Right lobe of liver (tissue), 4 donors: ENCODE measurements at regions not wholly inside any gene's neighbourhood (a gene's known extent, or its start where the extent isn't known, plus 50 kb on each side); places are given as distances from the start of the nearest gene placed in this dataset.

Source experiments
- POLR2A ChIP-seq: fragments of 450-650 bp; IDR thresholded peaks from one replicate; pipeline ENCODE4 v1.6.1; 2017; ENCODE audit warnings: antibody characterized with exemption, mild to moderate bottlenecking
- TF ChIP-seq, protein P1 (sequence below), 4 donors: fragments of 200-600 bp in 3 of 4; fragments of 450-650 bp in 1 of 4; IDR thresholded peaks; one replicate each; pipeline versions ENCODE4 v1.5.1 to v1.8.0; 2016 to 2022; ENCODE audit warnings: antibody characterized with exemption in 4 of 4, mild to moderate bottlenecking in 2 of 4
- donor health status: DM: no; HTN: no; CAD: no.
- donor health status: DM: no; HTN: no; CAD: no.
- donor health status: DM: no; HTN: yes; CAD: no.

DNA sequence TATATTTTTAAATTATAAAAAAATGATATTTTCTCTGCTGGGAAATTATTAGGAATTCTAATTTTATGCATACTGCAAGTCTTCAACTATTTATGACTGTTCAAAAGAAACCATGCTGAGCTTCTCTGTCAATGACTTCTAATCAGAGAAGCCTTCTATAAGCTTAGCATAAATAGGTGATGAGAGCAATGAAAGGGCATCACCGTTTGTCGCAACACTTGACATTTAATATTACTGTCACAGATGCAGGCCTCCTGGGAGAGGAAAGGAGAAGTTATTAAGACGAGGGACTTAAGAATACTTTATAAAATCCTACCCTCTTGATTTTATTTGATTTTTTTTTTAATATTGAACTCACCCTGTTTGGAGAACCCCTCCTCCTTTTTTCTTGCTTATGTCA is 69.8 kb downstream of the CAPZA3 start:
- TF ChIP-seq, protein P1, sequence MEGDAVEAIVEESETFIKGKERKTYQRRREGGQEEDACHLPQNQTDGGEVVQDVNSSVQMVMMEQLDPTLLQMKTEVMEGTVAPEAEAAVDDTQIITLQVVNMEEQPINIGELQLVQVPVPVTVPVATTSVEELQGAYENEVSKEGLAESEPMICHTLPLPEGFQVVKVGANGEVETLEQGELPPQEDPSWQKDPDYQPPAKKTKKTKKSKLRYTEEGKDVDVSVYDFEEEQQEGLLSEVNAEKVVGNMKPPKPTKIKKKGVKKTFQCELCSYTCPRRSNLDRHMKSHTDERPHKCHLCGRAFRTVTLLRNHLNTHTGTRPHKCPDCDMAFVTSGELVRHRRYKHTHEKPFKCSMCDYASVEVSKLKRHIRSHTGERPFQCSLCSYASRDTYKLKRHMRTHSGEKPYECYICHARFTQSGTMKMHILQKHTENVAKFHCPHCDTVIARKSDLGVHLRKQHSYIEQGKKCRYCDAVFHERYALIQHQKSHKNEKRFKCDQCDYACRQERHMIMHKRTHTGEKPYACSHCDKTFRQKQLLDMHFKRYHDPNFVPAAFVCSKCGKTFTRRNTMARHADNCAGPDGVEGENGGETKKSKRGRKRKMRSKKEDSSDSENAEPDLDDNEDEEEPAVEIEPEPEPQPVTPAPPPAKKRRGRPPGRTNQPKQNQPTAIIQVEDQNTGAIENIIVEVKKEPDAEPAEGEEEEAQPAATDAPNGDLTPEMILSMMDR (IDR thresholded peaks at IDR 0.05) = no peak
- no peak for TF ChIP-seq POLR2A
